Astrocyte of the cerebellum (primary cell): ENCODE measurements at regions not wholly inside any gene's neighbourhood (a gene's known extent, or its start where the extent isn't known, plus 50 kb on each side); places are given as distances from the start of the nearest gene placed in this dataset.

Experiments used
- DNase-seq: peaks from one replicate; pipeline ENCODE4 v3.0.0-alpha.2; 2011; ENCODE audit warnings: low read depth
- H3K4me3 ChIP-seq: 2 replicates; pipeline ENCODE4 v1.5.1; 2011; ENCODE audit warnings: mild to moderate bottlenecking, low read depth, low read length, moderate library complexity
- in situ Hi-C: cut with HindIII; loops from 2 replicates; pipeline ENCODE4 v1.10.0; 2017; ENCODE audit warnings: low sequenced_read_pairs
- TF ChIP-seq, protein P1 (sequence below): IDR thresholded peaks from 2 replicates; pipeline ENCODE4 v1.5.1; 2012; ENCODE audit warnings: low read length, low read depth, moderate library complexity, mild to moderate bottlenecking; ENCODE audit errors: missing control alignments

DNA sequence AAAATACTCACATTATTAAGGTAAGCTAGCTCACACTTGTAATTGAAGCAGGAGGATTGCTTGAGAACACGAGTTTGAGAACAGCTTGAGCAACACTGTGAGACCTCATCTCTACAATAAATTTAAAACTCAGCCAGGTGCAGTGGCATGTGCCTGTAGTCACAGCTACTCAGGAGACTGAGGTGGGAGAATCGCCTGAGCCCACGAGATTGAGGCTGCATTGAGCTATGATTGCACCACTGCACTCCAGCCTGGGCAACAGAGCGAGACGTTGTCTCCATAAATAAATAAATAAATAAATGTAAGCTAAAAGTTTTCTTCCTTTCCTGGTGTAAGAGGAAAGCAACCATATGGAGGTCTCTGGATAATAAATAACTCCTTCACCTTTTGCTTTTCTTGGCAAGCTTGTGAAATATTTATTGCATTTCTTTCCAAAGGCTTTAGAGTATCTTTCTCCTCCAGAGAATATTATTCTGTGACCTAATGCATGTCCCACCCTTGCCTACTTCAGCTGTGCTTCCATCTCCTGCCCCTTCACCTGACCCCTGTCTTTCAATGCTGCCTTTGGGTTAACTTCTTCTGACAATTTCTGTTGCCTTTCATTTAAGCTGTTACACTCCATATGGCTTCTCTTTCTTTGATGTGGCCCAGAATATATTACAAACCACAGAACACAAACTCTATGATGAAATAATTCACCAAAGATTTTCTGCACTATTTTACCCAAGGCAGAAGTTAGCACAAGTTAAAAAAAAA lies 280.7 kb upstream of the RND3 start:
- DNase-seq: no peak
- TF ChIP-seq, protein P1, sequence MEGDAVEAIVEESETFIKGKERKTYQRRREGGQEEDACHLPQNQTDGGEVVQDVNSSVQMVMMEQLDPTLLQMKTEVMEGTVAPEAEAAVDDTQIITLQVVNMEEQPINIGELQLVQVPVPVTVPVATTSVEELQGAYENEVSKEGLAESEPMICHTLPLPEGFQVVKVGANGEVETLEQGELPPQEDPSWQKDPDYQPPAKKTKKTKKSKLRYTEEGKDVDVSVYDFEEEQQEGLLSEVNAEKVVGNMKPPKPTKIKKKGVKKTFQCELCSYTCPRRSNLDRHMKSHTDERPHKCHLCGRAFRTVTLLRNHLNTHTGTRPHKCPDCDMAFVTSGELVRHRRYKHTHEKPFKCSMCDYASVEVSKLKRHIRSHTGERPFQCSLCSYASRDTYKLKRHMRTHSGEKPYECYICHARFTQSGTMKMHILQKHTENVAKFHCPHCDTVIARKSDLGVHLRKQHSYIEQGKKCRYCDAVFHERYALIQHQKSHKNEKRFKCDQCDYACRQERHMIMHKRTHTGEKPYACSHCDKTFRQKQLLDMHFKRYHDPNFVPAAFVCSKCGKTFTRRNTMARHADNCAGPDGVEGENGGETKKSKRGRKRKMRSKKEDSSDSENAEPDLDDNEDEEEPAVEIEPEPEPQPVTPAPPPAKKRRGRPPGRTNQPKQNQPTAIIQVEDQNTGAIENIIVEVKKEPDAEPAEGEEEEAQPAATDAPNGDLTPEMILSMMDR: no peak
- H3K4me3 ChIP-seq: no peak overlapping the region
- in situ Hi-C loops: no loop called here

GRCh38 chr2:150762571-150762970 lies 275.1 kb upstream of the RND3 start:
- H3K4me3 ChIP-seq: no peak overlapping the region
- in situ Hi-C loops: no loop called here
- DNase-seq: no peak
- TF ChIP-seq, protein P1: no peak

- in situ Hi-C loops: no loop called here
- H3K4me3 ChIP-seq: no peak overlapping the region
- no peak for DNase-seq
- TF ChIP-seq, protein P1: no peak
These were observed 272.1 kb upstream of the RND3 start for GRCh38 chr2:150759531-150759930.

DNA sequence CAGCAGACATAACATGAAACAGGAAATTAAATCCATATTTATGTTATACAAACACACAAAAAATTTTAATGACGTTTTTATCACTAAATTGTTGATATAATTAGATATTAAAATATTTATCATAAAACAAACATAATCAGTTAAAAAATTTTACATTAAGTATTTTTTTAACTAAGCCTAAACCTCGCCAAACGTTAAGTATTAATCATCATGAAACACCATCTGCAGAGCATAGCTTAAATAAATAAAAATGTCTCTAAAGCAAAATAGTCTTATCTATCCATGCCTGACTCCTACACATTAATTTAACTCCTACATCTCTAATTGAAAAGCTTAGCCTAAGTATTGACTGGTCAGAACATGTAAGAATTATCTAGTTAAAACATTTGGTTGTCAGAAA lies 271.6 kb upstream of the RND3 start:
- H3K4me3 ChIP-seq: no peak overlapping the region
- no peak for DNase-seq
- in situ Hi-C loops: no loop called here
- TF ChIP-seq, protein P1: no peak

DNA sequence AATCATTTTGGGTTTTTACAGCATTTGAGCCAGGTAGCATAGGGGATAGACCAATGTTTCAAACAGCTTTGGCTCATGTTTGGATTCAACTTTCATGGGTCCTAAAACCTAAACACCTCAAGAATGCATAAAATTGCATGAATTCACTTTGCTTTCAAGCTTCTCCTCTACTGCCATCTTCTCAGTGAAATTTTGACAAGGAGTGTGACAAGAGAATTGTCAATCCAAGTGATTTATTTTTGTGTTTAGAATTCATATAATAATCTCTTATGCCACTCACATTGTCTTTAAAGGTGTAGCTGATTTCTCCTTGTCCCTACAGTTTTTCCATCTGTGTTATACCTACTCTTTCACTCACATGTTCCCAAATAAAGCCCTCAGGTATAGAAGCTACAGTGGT lies 264.8 kb upstream of the RND3 start:
- no peak overlapping the region for H3K4me3 ChIP-seq
- DNase-seq: no peak
- in situ Hi-C loops: no loop called here
- TF ChIP-seq, protein P1: no peak

- no peak overlapping the region for H3K4me3 ChIP-seq
- DNase-seq: no peak
- in situ Hi-C loops: no loop called here
- TF ChIP-seq, protein P1: no peak
These were observed 263.3 kb upstream of the RND3 start for GRCh38 chr2:150750720-150751119.
